Chondrocyte (in vitro differentiated cells): ENCODE measurements at regions not wholly inside any gene's neighbourhood (a gene's known extent, or its start where the extent isn't known, plus 50 kb on each side); places are given as distances from the start of the nearest gene placed in this dataset.

Experiments used
- DNase-seq: peaks from one replicate; pipeline ENCODE4 v3.0.0; 2021; ENCODE audit warnings: mixed read lengths, low spot score
- H3K27ac Mint-ChIP-seq: one replicate; pipeline ENCODE4 v1.8.0; 2021; ENCODE audit warnings: mild to moderate bottlenecking, moderate library complexity, mixed read lengths; ENCODE audit not compliant: unreplicated experiment
- H3K27me3 Mint-ChIP-seq: 2 replicates; pipeline ENCODE4 v1.8.0; 2021; ENCODE audit warnings: low read depth, mixed read lengths
- H3K36me3 Mint-ChIP-seq: 2 replicates; pipeline ENCODE4 v1.8.0; 2021; ENCODE audit warnings: low read depth, mixed read lengths
- H3K4me1 Mint-ChIP-seq: 2 replicates; pipeline ENCODE4 v1.8.0; 2021; ENCODE audit warnings: low read depth, mild to moderate bottlenecking, mixed read lengths
- H3K4me3 Mint-ChIP-seq: one replicate; pipeline ENCODE4 v1.8.0; 2021; ENCODE audit warnings: mild to moderate bottlenecking, moderate library complexity, mixed read lengths; ENCODE audit not compliant: unreplicated experiment
- H3K9me3 Mint-ChIP-seq: 2 replicates; pipeline ENCODE4 v1.8.0; 2021; ENCODE audit warnings: low read depth, mixed read lengths
- TF ChIP-seq, protein P1 (sequence below): fragments of 200-600 bp; sonication (generic); IDR thresholded peaks from 2 replicates; pipeline ENCODE4 v1.5.0; 2021; ENCODE audit warnings: antibody characterized with exemption, mild to moderate bottlenecking, moderate library complexity

DNA sequence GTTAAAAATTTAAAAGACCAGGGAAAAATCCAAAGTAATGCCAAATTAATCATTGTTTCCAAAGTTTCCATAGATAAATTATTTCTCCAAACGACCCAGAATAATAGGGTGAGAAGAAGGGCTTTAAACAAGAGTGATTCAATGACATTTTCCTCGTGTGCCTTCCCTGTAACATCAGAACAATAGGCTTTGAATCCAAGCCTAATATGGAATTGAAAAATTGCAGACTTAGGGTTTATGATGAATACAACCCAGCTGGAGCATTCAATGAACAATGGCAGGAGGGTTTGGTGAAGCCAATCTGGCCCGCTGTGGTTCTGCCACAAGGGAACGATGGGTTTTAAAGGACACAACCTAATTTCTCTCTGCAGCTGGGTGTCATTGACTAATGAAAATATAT lies 94.2 kb downstream of the CBLL2 start:
- no peak for DNase-seq
- peaks cover 12% of the 10 kb centered on the region for H3K4me1 Mint-ChIP-seq
- H3K36me3 Mint-ChIP-seq: no peaks in the 10 kb centered on the region
- no peaks in the 10 kb centered on the region for H3K9me3 Mint-ChIP-seq
- H3K27ac Mint-ChIP-seq: no peak overlapping the region
- TF ChIP-seq, protein P1, sequence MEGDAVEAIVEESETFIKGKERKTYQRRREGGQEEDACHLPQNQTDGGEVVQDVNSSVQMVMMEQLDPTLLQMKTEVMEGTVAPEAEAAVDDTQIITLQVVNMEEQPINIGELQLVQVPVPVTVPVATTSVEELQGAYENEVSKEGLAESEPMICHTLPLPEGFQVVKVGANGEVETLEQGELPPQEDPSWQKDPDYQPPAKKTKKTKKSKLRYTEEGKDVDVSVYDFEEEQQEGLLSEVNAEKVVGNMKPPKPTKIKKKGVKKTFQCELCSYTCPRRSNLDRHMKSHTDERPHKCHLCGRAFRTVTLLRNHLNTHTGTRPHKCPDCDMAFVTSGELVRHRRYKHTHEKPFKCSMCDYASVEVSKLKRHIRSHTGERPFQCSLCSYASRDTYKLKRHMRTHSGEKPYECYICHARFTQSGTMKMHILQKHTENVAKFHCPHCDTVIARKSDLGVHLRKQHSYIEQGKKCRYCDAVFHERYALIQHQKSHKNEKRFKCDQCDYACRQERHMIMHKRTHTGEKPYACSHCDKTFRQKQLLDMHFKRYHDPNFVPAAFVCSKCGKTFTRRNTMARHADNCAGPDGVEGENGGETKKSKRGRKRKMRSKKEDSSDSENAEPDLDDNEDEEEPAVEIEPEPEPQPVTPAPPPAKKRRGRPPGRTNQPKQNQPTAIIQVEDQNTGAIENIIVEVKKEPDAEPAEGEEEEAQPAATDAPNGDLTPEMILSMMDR: no peak
- H3K27me3 Mint-ChIP-seq: no peaks in the 10 kb centered on the region
- H3K4me3 Mint-ChIP-seq: no peak overlapping the region

DNA sequence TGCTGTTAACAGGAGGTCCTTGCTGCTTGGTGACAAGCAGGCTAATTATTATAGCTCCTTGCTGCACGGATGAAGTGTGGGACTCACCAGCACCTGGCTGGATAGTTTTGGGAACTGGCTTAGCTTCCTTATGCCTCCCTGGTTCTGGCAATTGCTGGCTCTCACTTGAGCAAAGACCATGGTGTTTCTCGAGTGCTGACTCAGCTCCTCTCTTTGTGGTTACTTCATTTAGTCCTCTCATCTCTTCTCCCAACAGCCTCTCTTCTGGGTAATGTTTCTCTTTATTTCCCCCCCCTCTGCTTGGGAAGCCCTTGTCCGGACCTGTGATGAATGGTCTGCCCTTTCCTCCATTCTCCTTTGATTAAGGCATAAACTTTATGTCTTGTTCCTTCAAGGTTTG lies 100.4 kb downstream of the CBLL2 start:
- no peaks in the 10 kb centered on the region for H3K9me3 Mint-ChIP-seq
- H3K36me3 Mint-ChIP-seq: no peaks in the 10 kb centered on the region
- no peak overlapping the region for H3K4me3 Mint-ChIP-seq
- TF ChIP-seq, protein P1: no peak
- H3K4me1 Mint-ChIP-seq: no peaks in the 10 kb centered on the region
- no peaks in the 10 kb centered on the region for H3K27me3 Mint-ChIP-seq
- H3K27ac Mint-ChIP-seq: no peak overlapping the region
- no peak for DNase-seq

DNA sequence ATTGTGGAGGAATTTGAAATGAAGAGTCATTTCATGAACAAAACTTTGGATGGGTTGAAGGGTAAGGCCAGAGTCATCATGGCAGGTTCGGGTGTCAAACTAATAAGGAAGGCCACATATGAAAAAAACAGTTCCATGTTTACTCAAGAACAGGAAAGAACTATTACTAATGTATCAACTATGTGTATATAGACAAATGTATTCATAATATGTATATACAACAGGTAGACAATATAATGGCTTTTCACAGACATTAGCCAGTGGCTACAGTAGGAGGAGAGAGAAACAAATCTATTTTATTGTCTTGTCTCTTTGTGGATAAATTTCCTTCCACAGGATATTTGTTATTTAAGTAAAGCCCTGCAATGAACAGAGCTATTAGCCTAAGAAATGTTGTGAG lies 101.1 kb downstream of the CBLL2 start:
- Mint-ChIP-seq H3K4me3 (no peak overlapping the region), H3K27me3 (no peaks in the 10 kb centered on the region), H3K27ac (no peak overlapping the region), H3K9me3 (no peaks in the 10 kb centered on the region), H3K4me1 (peaks cover 3% of the 10 kb centered on the region), H3K36me3 (no peaks in the 10 kb centered on the region)
- TF ChIP-seq, protein P1: no peak
- no peak for DNase-seq

DNA sequence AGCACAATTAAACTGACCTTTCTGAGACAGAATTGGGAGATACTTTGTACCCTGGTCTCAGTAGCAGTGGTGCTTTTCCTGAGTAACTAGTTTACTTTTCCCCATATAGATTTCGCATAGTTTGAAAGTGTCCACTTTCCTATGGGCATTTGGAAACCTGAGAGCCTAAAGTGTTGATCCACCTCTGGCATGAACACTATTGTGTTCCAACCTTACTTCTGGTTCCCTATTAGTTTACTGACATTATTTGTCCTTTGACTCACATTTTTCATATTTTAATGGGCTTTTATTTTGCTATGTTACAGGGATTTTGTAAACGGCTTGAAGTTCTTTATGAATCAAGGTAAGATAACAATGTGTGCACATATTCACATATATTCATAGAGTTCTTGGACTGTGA lies 103.7 kb downstream of the CBLL2 start:
- TF ChIP-seq, protein P1: no peak
- Mint-ChIP-seq H3K4me3 (no peak overlapping the region), H3K27ac (no peak overlapping the region), H3K36me3 (no peaks in the 10 kb centered on the region), H3K4me1 (peaks cover 3% of the 10 kb centered on the region), H3K9me3 (peaks cover 4% of the 10 kb centered on the region), H3K27me3 (no peaks in the 10 kb centered on the region)
- DNase-seq: no peak

DNA sequence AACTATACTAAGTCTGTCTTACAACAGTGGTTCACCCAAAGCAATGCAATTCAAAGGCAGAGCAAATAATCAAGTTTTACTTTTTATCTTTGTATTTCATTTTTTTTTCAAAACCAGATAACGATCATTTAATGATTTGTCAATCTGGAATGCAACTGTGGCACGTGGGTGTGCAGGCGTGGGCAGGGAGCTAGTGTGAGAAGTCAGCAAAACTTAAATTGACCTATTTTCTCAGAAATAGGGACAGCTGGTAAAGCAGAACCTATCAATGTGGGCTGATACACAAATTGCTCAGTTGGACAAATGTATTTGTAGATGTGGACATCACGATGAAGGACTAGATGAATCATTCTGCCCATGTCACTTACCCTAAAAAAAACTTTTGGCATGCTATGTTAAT lies 105.6 kb downstream of the CBLL2 start:
- Mint-ChIP-seq H3K27ac (no peak overlapping the region), H3K4me3 (no peak overlapping the region), H3K36me3 (peaks cover 3% of the 10 kb centered on the region), H3K9me3 (peaks cover 5% of the 10 kb centered on the region), H3K27me3 (no peaks in the 10 kb centered on the region), H3K4me1 (peaks cover 7% of the 10 kb centered on the region)
- TF ChIP-seq, protein P1: no peak
- no peak for DNase-seq
